ENCODE measurements at regions not wholly inside any gene's neighbourhood (a gene's known extent, or its start where the extent isn't known, plus 50 kb on each side); places are given as distances from the start of the nearest gene placed in this dataset.

- ChIA-PET SMC1A (ENCODE audit: uncharacterized antibody, unreplicated experiment) (no interaction called here), POLR2A (no interaction called here), CTCF (no interaction called here), RAD21 (ENCODE audit: unreplicated experiment) (no interaction called here)
- Histone ChIP-seq H4K20me1 (ENCODE audit: control insufficient read depth, insufficient read depth) (no peaks in the 10 kb centered on the region), H3K4me2 (ENCODE audit: control insufficient read depth, insufficient read depth) (no peak overlapping the region), H3K4me3 (no peak overlapping the region), H3K27me3 (replicated peaks in 1 of 2; ENCODE audit: control insufficient read depth in 2 of 2, insufficient read depth in 2 of 2, low read length in 1 of 2) (0 out of 4 replicates have a peak, but pooled peaks cover 0 to 3% of the 10 kb centered on the region in 2 experiments), H3K27ac (ENCODE audit: control insufficient read depth, insufficient read depth) (no peak overlapping the region), H3K9me3 (replicated peaks; ENCODE audit: control insufficient read depth, insufficient read depth, low read length) (peaks cover 4% of the 10 kb centered on the region; the same call in 1 of the 3 replicates), H3K4me1 (ENCODE audit: control insufficient read depth, insufficient read depth, low read length) (no peaks in the 10 kb centered on the region), H2AFZ (ENCODE audit: control insufficient read depth, low read depth, low read length) (no peak overlapping the region), H3K79me2 (ENCODE audit: control insufficient read depth, insufficient read depth, low read length) (no peaks in the 10 kb centered on the region), H3K9ac (ENCODE audit: control insufficient read depth, insufficient read depth, low read length) (no peak overlapping the region), H3K36me3 (ENCODE audit: control insufficient read depth in 2 of 2, insufficient read depth in 2 of 2, low read length in 1 of 2) (no peaks in the 10 kb centered on the region)
- no peak for ATAC-seq
- DNase-seq (ENCODE audit: low read depth, low spot score): no peak
- intact Hi-C loops (cut with micrococcal nuclease; ENCODE audit: unreplicated experiment): no loop called here
- 0% methylated on average over 2 of the region's 2 CpGs for WGBS (ENCODE audit: insufficient coverage, insufficient replicate concordance, low lambda C conversion rate, missing lambda C conversion rate)
- TF ChIP-seq, protein P1, sequence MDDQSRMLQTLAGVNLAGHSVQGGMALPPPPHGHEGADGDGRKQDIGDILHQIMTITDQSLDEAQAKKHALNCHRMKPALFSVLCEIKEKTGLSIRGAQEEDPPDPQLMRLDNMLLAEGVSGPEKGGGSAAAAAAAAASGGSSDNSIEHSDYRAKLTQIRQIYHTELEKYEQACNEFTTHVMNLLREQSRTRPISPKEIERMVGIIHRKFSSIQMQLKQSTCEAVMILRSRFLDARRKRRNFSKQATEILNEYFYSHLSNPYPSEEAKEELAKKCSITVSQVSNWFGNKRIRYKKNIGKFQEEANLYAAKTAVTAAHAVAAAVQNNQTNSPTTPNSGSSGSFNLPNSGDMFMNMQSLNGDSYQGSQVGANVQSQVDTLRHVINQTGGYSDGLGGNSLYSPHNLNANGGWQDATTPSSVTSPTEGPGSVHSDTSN (IDR thresholded peaks at IDR 0.05; ENCODE audit: insufficient replicate concordance, low read depth, low read length): no peak
- TF ChIP-seq ZBED1 (IDR thresholded peaks at IDR 0.05; ENCODE audit: borderline replicate concordance) (no peak), KLF5 (IDR thresholded peaks at IDR 0.05; ENCODE audit: partially characterized antibody) (no peak), EZH2 (IDR thresholded peaks at IDR 0.05; ENCODE audit: borderline replicate concordance, control insufficient read depth, low read depth, low read length) (no peak)
- no peak for FAIRE-seq
- in situ Hi-C loops (cut with MboI): no loop called here
- BruUV-seq (replicated peaks): no TSS peak
Observed at GRCh38 chr4:26015906-26016305, 101.9 kb downstream of the SMIM20 start.

GRCh38 chr4:26017531-26017930 lies 103.5 kb downstream of the SMIM20 start:
- no peaks in the 10 kb centered on the region for H3K4me1 ChIP-seq (ENCODE audit: control insufficient read depth, insufficient read depth, low read length)
- no peak overlapping the region for H3K4me2 ChIP-seq (ENCODE audit: control insufficient read depth, insufficient read depth)
- FAIRE-seq: no peak
- ChIA-PET CTCF (interaction anchor here (0.7 to 0.9 kb wide), 4 partner anchors 30 to 308 kb away, joined by 3 to 4 read pairs (median 4); no protein-coding TSS in a partner anchor), POLR2A (no interaction called here), RAD21 (ENCODE audit: unreplicated experiment) (no interaction called here), SMC1A (ENCODE audit: uncharacterized antibody, unreplicated experiment) (interaction anchor here (1.4 kb wide), 1 partner anchor 392 kb away, joined by 3 read pairs; no protein-coding TSS in a partner anchor)
- no peaks in the 10 kb centered on the region for H3K36me3 ChIP-seq (ENCODE audit: control insufficient read depth in 2 of 2, insufficient read depth in 2 of 2, low read length in 1 of 2)
- H3K27ac ChIP-seq (ENCODE audit: control insufficient read depth, insufficient read depth): no peak overlapping the region
- H2AFZ ChIP-seq (ENCODE audit: control insufficient read depth, low read depth, low read length): no peak overlapping the region
- H4K20me1 ChIP-seq (ENCODE audit: control insufficient read depth, insufficient read depth): no peaks in the 10 kb centered on the region
- ATAC-seq: no peak
- H3K9ac ChIP-seq (ENCODE audit: control insufficient read depth, insufficient read depth, low read length): no peak overlapping the region
- intact Hi-C loops (cut with micrococcal nuclease; ENCODE audit: unreplicated experiment): no loop called here
- H3K9me3 ChIP-seq (replicated peaks; ENCODE audit: control insufficient read depth, insufficient read depth, low read length): peaks cover 4% of the 10 kb centered on the region; the same call in 1 of the 3 replicates
- no peak for DNase-seq (ENCODE audit: low read depth, low spot score)
- no peaks in the 10 kb centered on the region for H3K79me2 ChIP-seq (ENCODE audit: control insufficient read depth, insufficient read depth, low read length)
- H3K27me3 ChIP-seq (replicated peaks in 1 of 2; ENCODE audit: control insufficient read depth in 2 of 2, insufficient read depth in 2 of 2, low read length in 1 of 2): peaks cover 0 to 5% of the 10 kb centered on the region in 2 experiments; a peak in 1 of 4 replicates
- H3K4me3 ChIP-seq: no peak overlapping the region
- in situ Hi-C loops (cut with MboI): no loop called here
- WGBS (ENCODE audit: insufficient coverage, insufficient replicate concordance, low lambda C conversion rate, missing lambda C conversion rate): 32% methylated on average over 4 of the region's 4 CpGs
- BruUV-seq (replicated peaks): no TSS peak
- no peak for TF ChIP-seq ZNF217 (IDR thresholded peaks at IDR 0.05)
- no peak for TF ChIP-seq ESRRA (IDR thresholded peaks at IDR 0.05; ENCODE audit: low read length)
- no peak for TF ChIP-seq IRF3 (IDR thresholded peaks at IDR 0.05)
- TF ChIP-seq, protein P2, sequence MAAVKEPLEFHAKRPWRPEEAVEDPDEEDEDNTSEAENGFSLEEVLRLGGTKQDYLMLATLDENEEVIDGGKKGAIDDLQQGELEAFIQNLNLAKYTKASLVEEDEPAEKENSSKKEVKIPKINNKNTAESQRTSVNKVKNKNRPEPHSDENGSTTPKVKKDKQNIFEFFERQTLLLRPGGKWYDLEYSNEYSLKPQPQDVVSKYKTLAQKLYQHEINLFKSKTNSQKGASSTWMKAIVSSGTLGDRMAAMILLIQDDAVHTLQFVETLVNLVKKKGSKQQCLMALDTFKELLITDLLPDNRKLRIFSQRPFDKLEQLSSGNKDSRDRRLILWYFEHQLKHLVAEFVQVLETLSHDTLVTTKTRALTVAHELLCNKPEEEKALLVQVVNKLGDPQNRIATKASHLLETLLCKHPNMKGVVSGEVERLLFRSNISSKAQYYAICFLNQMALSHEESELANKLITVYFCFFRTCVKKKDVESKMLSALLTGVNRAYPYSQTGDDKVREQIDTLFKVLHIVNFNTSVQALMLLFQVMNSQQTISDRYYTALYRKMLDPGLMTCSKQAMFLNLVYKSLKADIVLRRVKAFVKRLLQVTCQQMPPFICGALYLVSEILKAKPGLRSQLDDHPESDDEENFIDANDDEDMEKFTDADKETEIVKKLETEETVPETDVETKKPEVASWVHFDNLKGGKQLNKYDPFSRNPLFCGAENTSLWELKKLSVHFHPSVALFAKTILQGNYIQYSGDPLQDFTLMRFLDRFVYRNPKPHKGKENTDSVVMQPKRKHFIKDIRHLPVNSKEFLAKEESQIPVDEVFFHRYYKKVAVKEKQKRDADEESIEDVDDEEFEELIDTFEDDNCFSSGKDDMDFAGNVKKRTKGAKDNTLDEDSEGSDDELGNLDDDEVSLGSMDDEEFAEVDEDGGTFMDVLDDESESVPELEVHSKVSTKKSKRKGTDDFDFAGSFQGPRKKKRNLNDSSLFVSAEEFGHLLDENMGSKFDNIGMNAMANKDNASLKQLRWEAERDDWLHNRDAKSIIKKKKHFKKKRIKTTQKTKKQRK (IDR thresholded peaks at IDR 0.05; ENCODE audit: low read depth, low read length): no peak
- no peak for TF ChIP-seq JUNB (IDR thresholded peaks at IDR 0.05)
- TF ChIP-seq ELK1 (IDR thresholded peaks at IDR 0.05; ENCODE audit: low read depth, low read length): no peak
